GM21367 (cell line): ENCODE measurements at regions not wholly inside any gene's neighbourhood (a gene's known extent, or its start where the extent isn't known, plus 50 kb on each side); places are given as distances from the start of the nearest gene placed in this dataset.
"Not testable (repeated sequence)": the region's sequence is repeated elsewhere in the genome, so short reads cannot be mapped to it uniquely, and the experiment has no call there.

ENCODE experiments used
- ATAC-seq: cut with Tn5 transposase; IDR thresholded peaks from one replicate; pipeline ENCODE4 v1.9.1; 2021; ENCODE audit not compliant: unreplicated experiment

- no peak for ATAC-seq
Observed at GRCh38 chr15:22258398-22259150, 178.2 kb downstream of the OR4M2 start.

GRCh38 chr15:22259151-22259750, 178.9 kb downstream of the OR4M2 start:
- ATAC-seq: not testable (repeated sequence)

- no peak for ATAC-seq
Observed at GRCh38 chr15:22259881-22260421, 179.6 kb downstream of the OR4M2 start.

GRCh38 chr15:22262613-22263020, 182.3 kb downstream of the OR4M2 start:
- ATAC-seq: no peak

- no peak for ATAC-seq
Observed at GRCh38 chr15:22263738-22264137, 183.4 kb downstream of the OR4M2 start.

- not testable (repeated sequence) for ATAC-seq
Observed at GRCh38 chr15:22264272-22264671, 183.9 kb downstream of the OR4M2 start.

- ATAC-seq: no peak
Observed at GRCh38 chr15:22265056-22265945, 185.0 kb downstream of the OR4M2 start.

GRCh38 chr15:22265970-22266369, 185.6 kb downstream of the OR4M2 start:
- ATAC-seq: no peak

- no peak for ATAC-seq
Observed at GRCh38 chr15:22267761-22268160, 187.4 kb downstream of the OR4M2 start.

GRCh38 chr15:22268201-22268600, 187.9 kb downstream of the OR4M2 start:
- not testable (repeated sequence) for ATAC-seq

- not testable (repeated sequence) for ATAC-seq
Observed at GRCh38 chr15:22268654-22269053, 188.3 kb downstream of the OR4M2 start.

- ATAC-seq: not testable (repeated sequence)
Observed at GRCh38 chr15:22272286-22273160, 186.2 kb upstream of the GOLGA6L22 start.

GRCh38 chr15:22273185-22273584, 185.5 kb upstream of the GOLGA6L22 start:
- not testable (repeated sequence) for ATAC-seq

- ATAC-seq: not testable (repeated sequence)
Observed at GRCh38 chr15:22274376-22274775, 184.3 kb upstream of the GOLGA6L22 start.

- not testable (repeated sequence) for ATAC-seq
Observed at GRCh38 chr15:22280770-22281169, 177.9 kb upstream of the GOLGA6L22 start.

- ATAC-seq: peak; percentile 48
Observed at GRCh38 chr15:22282794-22283533, 175.7 kb upstream of the GOLGA6L22 start.

- ATAC-seq: not testable (repeated sequence)
Observed at GRCh38 chr15:22284795-22285420, 173.8 kb upstream of the GOLGA6L22 start.

GRCh38 chr15:22291054-22291453, 167.6 kb upstream of the GOLGA6L22 start:
- not testable (repeated sequence) for ATAC-seq

GRCh38 chr15:22303112-22303511, 155.6 kb upstream of the GOLGA6L22 start:
- ATAC-seq: not testable (repeated sequence)
